GM12873 (cell line): ENCODE measurements at regions not wholly inside any gene's neighbourhood (a gene's known extent, or its start where the extent isn't known, plus 50 kb on each side); places are given as distances from the start of the nearest gene placed in this dataset.

Source experiments
- TF ChIP-seq, protein P1 (sequence below): IDR thresholded peaks from 2 replicates; pipeline ENCODE4 v1.5.1; 2012; ENCODE audit warnings: low read depth, mild to moderate bottlenecking, moderate library complexity, low read length, control low read depth; ENCODE audit not compliant: insufficient read depth; ENCODE audit errors: missing control alignments

GRCh38 chr4:56234098-56234497 lies 153.2 kb downstream of the AASDH start:
- TF ChIP-seq, protein P1, sequence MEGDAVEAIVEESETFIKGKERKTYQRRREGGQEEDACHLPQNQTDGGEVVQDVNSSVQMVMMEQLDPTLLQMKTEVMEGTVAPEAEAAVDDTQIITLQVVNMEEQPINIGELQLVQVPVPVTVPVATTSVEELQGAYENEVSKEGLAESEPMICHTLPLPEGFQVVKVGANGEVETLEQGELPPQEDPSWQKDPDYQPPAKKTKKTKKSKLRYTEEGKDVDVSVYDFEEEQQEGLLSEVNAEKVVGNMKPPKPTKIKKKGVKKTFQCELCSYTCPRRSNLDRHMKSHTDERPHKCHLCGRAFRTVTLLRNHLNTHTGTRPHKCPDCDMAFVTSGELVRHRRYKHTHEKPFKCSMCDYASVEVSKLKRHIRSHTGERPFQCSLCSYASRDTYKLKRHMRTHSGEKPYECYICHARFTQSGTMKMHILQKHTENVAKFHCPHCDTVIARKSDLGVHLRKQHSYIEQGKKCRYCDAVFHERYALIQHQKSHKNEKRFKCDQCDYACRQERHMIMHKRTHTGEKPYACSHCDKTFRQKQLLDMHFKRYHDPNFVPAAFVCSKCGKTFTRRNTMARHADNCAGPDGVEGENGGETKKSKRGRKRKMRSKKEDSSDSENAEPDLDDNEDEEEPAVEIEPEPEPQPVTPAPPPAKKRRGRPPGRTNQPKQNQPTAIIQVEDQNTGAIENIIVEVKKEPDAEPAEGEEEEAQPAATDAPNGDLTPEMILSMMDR, result no peak

DNA sequence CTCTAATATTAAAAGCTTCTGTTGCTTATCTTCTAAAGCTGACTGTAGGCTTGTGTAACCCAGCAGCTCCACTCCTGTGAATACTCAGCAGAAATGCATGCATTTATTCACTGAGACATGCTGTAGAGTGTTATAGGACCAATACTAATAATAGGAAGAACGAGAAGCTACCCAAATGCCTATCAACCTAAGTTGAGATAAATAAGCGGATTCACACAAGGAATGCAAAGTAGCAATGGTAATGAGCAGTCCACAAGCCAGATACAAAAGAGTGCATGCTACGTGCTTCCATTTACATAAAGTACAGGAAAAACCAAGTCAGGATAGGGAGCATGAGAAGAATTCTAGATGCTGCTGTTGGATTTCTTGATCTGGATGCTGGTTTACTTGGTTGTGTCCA lies 155.9 kb downstream of the AASDH start:
- TF ChIP-seq, protein P1, result no peak

DNA sequence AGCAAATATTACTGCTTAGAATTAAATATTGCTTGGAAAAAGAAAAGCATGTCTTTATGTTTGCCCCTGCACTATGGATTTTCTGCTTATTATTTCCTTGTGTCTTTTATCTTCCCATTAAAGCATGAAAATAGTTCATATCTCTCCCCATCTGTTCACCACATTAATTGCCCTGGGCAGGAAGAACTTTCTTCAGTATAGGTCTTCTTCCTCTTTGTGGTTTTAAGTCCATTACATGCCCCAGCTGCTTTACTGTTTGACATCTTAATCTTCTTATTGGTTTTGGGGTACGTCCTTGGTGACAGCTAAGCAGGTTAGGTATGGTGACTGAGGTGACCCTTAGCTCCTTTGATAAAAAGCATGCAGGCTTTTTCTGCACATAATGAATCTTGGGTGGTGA lies 157.3 kb downstream of the AASDH start:
- TF ChIP-seq, protein P1, result no peak

DNA sequence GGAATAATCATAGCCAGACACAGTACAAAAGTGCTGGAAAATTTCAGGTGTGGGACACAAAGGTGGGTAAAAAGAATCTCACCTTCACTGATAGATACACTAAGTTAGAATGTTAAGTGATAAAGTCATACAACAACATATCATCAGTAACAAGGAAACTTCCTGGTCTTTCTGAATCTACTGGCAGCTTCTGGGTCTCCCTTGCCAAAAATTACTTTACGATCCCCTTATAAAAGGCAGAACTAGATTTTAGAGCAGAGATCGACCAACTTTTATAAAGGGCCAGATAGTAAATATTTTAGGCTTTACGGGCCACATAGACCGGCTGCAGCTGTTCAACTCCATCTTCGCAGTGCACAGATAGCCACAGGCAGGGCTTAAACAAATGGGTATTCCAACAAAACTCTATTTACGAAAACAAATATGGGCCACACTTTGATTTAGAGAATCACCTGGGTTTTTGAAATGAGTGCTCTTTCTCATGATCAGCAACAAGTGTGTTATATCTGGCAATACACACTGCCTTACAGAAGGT lies 159.9 kb downstream of the AASDH start:
- TF ChIP-seq, protein P1, result no peak

DNA sequence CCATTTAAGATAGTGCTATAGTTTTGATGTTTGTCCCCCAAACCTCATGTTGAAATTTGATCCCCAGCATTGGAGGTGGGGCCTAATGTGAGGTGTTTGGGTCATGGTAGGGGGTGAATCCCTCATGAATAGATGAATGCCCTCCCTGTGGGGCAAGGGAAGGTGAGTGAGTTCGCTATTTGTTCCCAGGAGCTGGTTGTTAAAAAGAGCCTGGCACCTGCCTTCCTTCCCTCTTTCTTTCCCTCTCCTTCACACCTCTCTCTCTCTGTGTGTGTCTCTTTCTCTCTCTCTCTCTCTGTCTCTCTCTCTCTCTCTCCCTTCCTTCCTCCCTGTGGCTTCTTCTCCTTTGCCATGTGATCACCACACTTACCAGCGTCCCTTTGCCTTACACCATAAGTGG lies 160.7 kb downstream of the AASDH start:
- TF ChIP-seq, protein P1, result no peak

DNA sequence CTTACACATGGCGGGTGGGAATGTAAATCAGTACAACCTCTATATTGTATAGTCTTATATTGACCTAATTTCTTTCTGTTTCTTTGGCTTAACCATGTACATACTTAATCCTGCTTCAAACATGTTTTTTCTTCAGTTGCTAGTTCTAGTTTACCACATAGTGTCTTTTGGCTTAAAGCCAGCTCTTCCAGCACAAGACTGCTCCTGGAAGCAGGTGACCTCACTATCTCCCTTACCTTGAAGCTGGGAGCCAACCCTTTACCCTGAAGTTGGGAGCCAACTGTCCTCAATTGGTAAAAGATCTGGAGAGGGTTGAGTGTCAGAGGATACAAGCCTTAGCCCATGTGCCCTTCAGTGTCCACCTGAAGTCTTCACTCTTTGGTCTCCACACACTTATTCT lies 162.7 kb downstream of the AASDH start:
- TF ChIP-seq, protein P1, result no peak

DNA sequence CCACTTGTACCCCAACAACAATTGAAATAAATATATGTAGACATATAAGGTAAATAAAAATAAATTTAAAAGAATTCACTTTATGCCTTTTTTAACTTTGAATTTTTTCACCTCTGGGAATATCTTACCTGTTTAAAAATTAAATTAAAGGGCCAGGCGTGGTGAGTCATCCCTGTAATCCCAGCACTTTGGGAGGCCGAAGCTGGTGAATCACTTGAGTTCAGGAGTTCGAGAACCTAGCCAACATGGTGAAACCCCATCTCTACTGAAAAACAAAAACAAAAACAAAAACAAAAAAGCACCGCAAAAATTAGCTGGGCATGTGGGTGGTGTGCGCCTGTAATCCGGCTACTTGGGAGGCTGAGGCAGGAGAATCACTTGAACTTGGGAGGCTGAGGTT lies 164.8 kb downstream of the AASDH start:
- TF ChIP-seq, protein P1, result no peak

DNA sequence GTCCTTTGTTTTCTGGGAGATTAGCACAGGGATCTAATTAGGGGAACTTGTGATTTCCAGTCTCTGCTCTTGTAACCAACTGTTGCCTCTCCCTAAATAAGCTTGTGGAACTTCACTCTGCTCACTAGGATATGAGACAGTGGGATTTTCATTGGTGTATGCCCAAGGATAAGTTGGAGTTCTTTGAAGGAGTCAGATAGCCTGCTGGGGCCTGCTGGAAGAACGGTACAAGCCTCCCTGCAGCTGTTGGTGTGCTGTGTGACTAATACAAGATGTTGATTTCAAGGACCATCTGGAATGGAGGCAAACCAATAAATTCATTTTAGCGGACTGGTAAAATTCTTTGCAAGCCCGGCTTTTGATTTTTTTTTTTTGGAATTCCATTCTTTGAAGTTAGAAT lies 167.0 kb downstream of the AASDH start:
- TF ChIP-seq, protein P1, result no peak
